GM23338 (cell line): ENCODE measurements at regions not wholly inside any gene's neighbourhood (a gene's known extent, or its start where the extent isn't known, plus 50 kb on each side); places are given as distances from the start of the nearest gene placed in this dataset.

ENCODE experiments used
- ATAC-seq: fragments of 200-7000 bp; cut with Tn5 transposase; 3 replicates; pipeline ENCODE4 v1.9.1; 2020
- DNase-seq: peaks from one replicate; pipeline ENCODE4 v3.0.0-alpha.2; 2015; ENCODE audit warnings: low spot score
- H2AFZ ChIP-seq: fragments of 200-600 bp; sonication (generic); 2 replicates; pipeline ENCODE4 v1.8.0; 2016; ENCODE audit warnings: antibody characterized with exemption, mild to moderate bottlenecking, moderate library complexity
- H3F3A ChIP-seq: fragments of 200-600 bp; sonication (generic); replicated peaks from 2 replicates; pipeline ENCODE4 v1.8.0; 2017; ENCODE audit warnings: antibody characterized with exemption, mixed run types, low read depth
- H3K27ac ChIP-seq: fragments of 200-600 bp; sonication (generic); 2 replicates; pipeline ENCODE4 v1.6.1; 2016; ENCODE audit warnings: low read depth
- H3K27me3 ChIP-seq: fragments of 200-600 bp; sonication (generic); 2 replicates; pipeline ENCODE4 v1.8.0; 2016; ENCODE audit warnings: mild to moderate bottlenecking, mixed run types, moderate library complexity; ENCODE audit not compliant: insufficient read depth
- H3K36me3 ChIP-seq: fragments of 200-600 bp; sonication (generic); 2 replicates; pipeline ENCODE4 v1.8.0; 2016; ENCODE audit warnings: mild to moderate bottlenecking; ENCODE audit not compliant: insufficient read depth
- H3K4me1 ChIP-seq: fragments of 200-600 bp; sonication (generic); 2 replicates; pipeline ENCODE4 v1.8.0; 2016; ENCODE audit warnings: mild to moderate bottlenecking, moderate library complexity; ENCODE audit not compliant: insufficient read depth
- H3K4me2 ChIP-seq: fragments of 200-600 bp; sonication (generic); 2 replicates; pipeline ENCODE4 v1.7.1; 2017; ENCODE audit warnings: mixed run types
- H3K4me3 ChIP-seq: fragments of 200-600 bp; sonication (generic); 2 replicates; pipeline ENCODE4 v1.6.1; 2016; ENCODE audit warnings: mixed run types
- H3K79me2 ChIP-seq: fragments of 200-600 bp; sonication (generic); replicated peaks from 2 replicates; pipeline ENCODE4 v1.8.0; 2017; ENCODE audit warnings: mild to moderate bottlenecking; ENCODE audit not compliant: insufficient read depth
- H3K9me2 ChIP-seq: fragments of 200-600 bp; sonication (generic); 2 replicates; pipeline ENCODE4 v1.8.0; 2017; ENCODE audit not compliant: insufficient read depth
- H4K20me1 ChIP-seq: fragments of 200-600 bp; sonication (generic); replicated peaks from 2 replicates; pipeline ENCODE4 v1.8.0; 2017; ENCODE audit warnings: mild to moderate bottlenecking; ENCODE audit not compliant: insufficient read depth
- H3K27ac Mint-ChIP-seq: 2 replicates; pipeline ENCODE4 v1.8.0; 2020; ENCODE audit warnings: inconsistent platforms, mild to moderate bottlenecking, moderate library complexity, mixed read lengths
- H3K27me3 Mint-ChIP-seq: 3 replicates; pipeline ENCODE4 v1.8.0; 2022; ENCODE audit warnings: low read depth, mild to moderate bottlenecking, moderate library complexity, mixed read lengths, inconsistent platforms; ENCODE audit not compliant: insufficient read depth, poor library complexity
- H3K36me3 Mint-ChIP-seq: 3 replicates; pipeline ENCODE4 v1.8.0; 2021; ENCODE audit warnings: low read depth, mild to moderate bottlenecking, inconsistent platforms, moderate library complexity, mixed read lengths
- H3K4me1 Mint-ChIP-seq: 3 replicates; pipeline ENCODE4 v1.8.0; 2020; ENCODE audit warnings: mild to moderate bottlenecking, inconsistent platforms, mixed read lengths
- H3K4me3 Mint-ChIP-seq: 3 replicates; pipeline ENCODE4 v1.8.0; 2021; ENCODE audit warnings: moderate library complexity, mild to moderate bottlenecking, inconsistent platforms, mixed read lengths
- H3K9me3 Mint-ChIP-seq: 3 replicates; pipeline ENCODE4 v1.8.0; 2020; ENCODE audit warnings: moderate library complexity, mild to moderate bottlenecking, inconsistent platforms, mixed read lengths
- CREB1 ChIP-seq: fragments of 250-450 bp; sonication (Bioruptor Pico); IDR thresholded peaks from 2 replicates; pipeline ENCODE4 v1.5.0; 2020; ENCODE audit warnings: low read depth, mild to moderate bottlenecking, moderate library complexity
- CTCF ChIP-seq, 2 experiments: fragments of 200-600 bp in 1 of 2; sonication (generic) in 1 of 2; conservative IDR thresholded peaks; 2 replicates each; pipeline versions ENCODE4 v1.5.1 to v1.6.1; 2016 to 2017; ENCODE audit warnings: antibody characterized with exemption in 2 of 2, low read depth in 2 of 2, mild to moderate bottlenecking in 2 of 2, moderate library complexity in 1 of 2
- ETS1 ChIP-seq: IDR thresholded peaks from 2 replicates; pipeline ENCODE4 v1.6.1; 2016; ENCODE audit warnings: antibody characterized with exemption
- EZH2 ChIP-seq: fragments of 200-600 bp; sonication (generic); IDR thresholded peaks from one replicate; pipeline ENCODE4 v1.8.0; 2017; ENCODE audit warnings: antibody characterized with exemption, mild to moderate bottlenecking, low read depth; ENCODE audit not compliant: unreplicated experiment
- EZH2phosphoT487 ChIP-seq: fragments of 200-600 bp; sonication (generic); IDR thresholded peaks from one replicate; pipeline ENCODE4 v1.8.1; 2018; ENCODE audit warnings: antibody characterized with exemption; ENCODE audit not compliant: unreplicated experiment
- JUNB ChIP-seq: IDR thresholded peaks from one replicate; pipeline ENCODE4 v1.6.1; 2016; ENCODE audit warnings: antibody characterized with exemption; ENCODE audit not compliant: unreplicated experiment
- POLR2AphosphoS5 ChIP-seq: IDR thresholded peaks from 2 replicates; pipeline ENCODE4 v1.6.1; 2016; ENCODE audit warnings: antibody characterized with exemption, low read depth
- REST ChIP-seq: IDR thresholded peaks from one replicate; pipeline ENCODE4 v1.6.1; 2018; ENCODE audit warnings: antibody characterized with exemption; ENCODE audit not compliant: unreplicated experiment
- STAT1 ChIP-seq: IDR thresholded peaks from one replicate; pipeline ENCODE4 v1.6.1; 2016; ENCODE audit warnings: antibody characterized with exemption; ENCODE audit not compliant: unreplicated experiment
- ZNF114 ChIP-seq: fragments of 250-450 bp; sonication (Bioruptor Pico); IDR thresholded peaks from 2 replicates; pipeline ENCODE4 v1.5.0; 2020; ENCODE audit warnings: mild to moderate bottlenecking, moderate library complexity
- ZNF331 ChIP-seq: fragments of 250-450 bp; sonication (Bioruptor Pico); IDR thresholded peaks from 2 replicates; pipeline ENCODE4 v1.5.0; 2020; ENCODE audit warnings: low read depth, mild to moderate bottlenecking, moderate library complexity

GRCh38 chr16:72554935-72555334 is 383.0 kb upstream of the PMFBP1 start (continued):
- TF ChIP-seq REST (no peak), EZH2 (no peak), CTCF (conservative IDR thresholded peaks at IDR 0.05; ENCODE audit: low read depth in 2 of 2) (no peak)

- Histone ChIP-seq H3K27me3 (no peaks in the 10 kb centered on the region), H3K79me2 (no peaks in the 10 kb centered on the region), H3K36me3 (0 out of 2 replicates have a peak, but pooled peaks cover 3% of the 10 kb centered on the region), H3K9me2 (no peaks in the 10 kb centered on the region), H3K27ac (no peak overlapping the region), H3K4me3 (no peak overlapping the region), H4K20me1 (no peaks in the 10 kb centered on the region), H3F3A (no peaks in the 10 kb centered on the region), H3K4me1 (no peaks in the 10 kb centered on the region), H3K4me2 (no peak overlapping the region), H2AFZ (no peak overlapping the region)
- H3K4me1 Mint-ChIP-seq = no peaks in the 10 kb centered on the region
- ATAC-seq (no peak), DNase-seq (no peak)
- H3K27me3 Mint-ChIP-seq = no peaks in the 10 kb centered on the region
- peaks cover 51% of the 10 kb centered on the region; the same call in 2 of the 3 replicates for H3K36me3 Mint-ChIP-seq
- no peak overlapping the region for H3K27ac Mint-ChIP-seq
- H3K4me3 Mint-ChIP-seq = no peak overlapping the region
- peaks cover 30% of the 10 kb centered on the region for H3K9me3 Mint-ChIP-seq
- TF ChIP-seq ZNF331 (CRISPR knock-in tag) = no peak
- TF ChIP-seq CREB1 = no peak
- no peak for TF ChIP-seq STAT1
- TF ChIP-seq CTCF (conservative IDR thresholded peaks at IDR 0.05; ENCODE audit: low read depth in 2 of 2) = no peak
- TF ChIP-seq ZNF114 (CRISPR knock-in tag) = no peak
- TF ChIP-seq POLR2AphosphoS5 = no peak
- no peak for TF ChIP-seq JUNB
- TF ChIP-seq EZH2 = no peak
- TF ChIP-seq REST = no peak
- TF ChIP-seq ETS1 = no peak
- TF ChIP-seq EZH2phosphoT487 = no peak
Measured at GRCh38 chr16:72552654-72553053, 380.7 kb upstream of the PMFBP1 start.
